Ascending aorta (tissue), 2 donors: ENCODE measurements at regions not wholly inside any gene's neighbourhood (a gene's known extent, or its start where the extent isn't known, plus 50 kb on each side); places are given as distances from the start of the nearest gene placed in this dataset.

Experiments
- DNase-seq, 2 donors: peaks; one replicate each; pipeline ENCODE4 v3.0.0-alpha.2; 2019; ENCODE audit warnings: low spot score in 2 of 2
- H3K27ac ChIP-seq, 2 donors: fragments of 200-600 bp; sonication (generic); one replicate each; pipeline ENCODE4 v1.5.1; 2016 to 2017; ENCODE audit warnings: mild to moderate bottlenecking in 1 of 2
- H3K27me3 ChIP-seq: fragments of 200-600 bp; sonication (generic); one replicate; pipeline ENCODE4 v1.5.1; 2017
- H3K36me3 ChIP-seq, 2 donors: fragments of 200-600 bp; sonication (generic); one replicate each; pipeline ENCODE4 v1.5.1; 2016
- H3K4me1 ChIP-seq, 2 donors: fragments of 200-600 bp; sonication (generic); one replicate each; pipeline ENCODE4 v1.5.1; 2016 to 2017; ENCODE audit warnings: mild to moderate bottlenecking in 1 of 2
- H3K4me3 ChIP-seq, 2 donors: fragments of 200-600 bp; sonication (generic); one replicate each; pipeline ENCODE4 v1.5.1; 2016 to 2017; ENCODE audit warnings: mild to moderate bottlenecking in 1 of 2
- H3K9me3 ChIP-seq, 2 donors: fragments of 200-600 bp; sonication (generic); one replicate each; pipeline ENCODE4 v1.5.1; 2016
- CTCF ChIP-seq, 3 experiments: fragments of 200-600 bp in 2 of 3; fragments of 450-650 bp in 1 of 3; sonication (generic) in 2 of 3; IDR thresholded peaks; one replicate each; pipeline ENCODE4 v1.5.1; 2016 to 2019; ENCODE audit warnings: antibody characterized with exemption in 3 of 3, mild to moderate bottlenecking in 1 of 3, moderate library complexity in 1 of 3
- intact Hi-C: fragments of 100-400 bp; cut with DNase I; formaldehyde crosslinking; loops from one replicate; pipeline ENCODE4 v1.15.1; 2023

- no peak overlapping the region for H3K4me3 ChIP-seq
- no peak for DNase-seq
- H3K4me1 ChIP-seq = no peaks in the 10 kb centered on the region
- H3K9me3 ChIP-seq = no peaks in the 10 kb centered on the region
- H3K27ac ChIP-seq = no peak overlapping the region
- intact Hi-C loops = no loop called here
- no peaks in the 10 kb centered on the region for H3K27me3 ChIP-seq
- TF ChIP-seq CTCF (IDR thresholded peaks at IDR 0.05) = no peak
- H3K36me3 ChIP-seq = no peaks in the 10 kb centered on the region
These were observed 146.8 kb downstream of the SOX9 start for GRCh38 chr17:72267601-72268000.

- intact Hi-C loops = no loop called here
- TF ChIP-seq CTCF (IDR thresholded peaks at IDR 0.05) = no peak
- no peaks in the 10 kb centered on the region for H3K9me3 ChIP-seq
- no peaks in the 10 kb centered on the region for H3K36me3 ChIP-seq
- no peak for DNase-seq
- no peaks in the 10 kb centered on the region for H3K27me3 ChIP-seq
- no peaks in the 10 kb centered on the region for H3K4me1 ChIP-seq
- H3K4me3 ChIP-seq = no peak overlapping the region
- no peak overlapping the region for H3K27ac ChIP-seq
These were observed 147.6 kb downstream of the SOX9 start for GRCh38 chr17:72268431-72268830.

GRCh38 chr17:72270273-72270924 lies 149.6 kb downstream of the SOX9 start:
- intact Hi-C loops = no loop called here
- TF ChIP-seq CTCF (IDR thresholded peaks at IDR 0.05) = no peak
- H3K27ac ChIP-seq = no peak overlapping the region

GRCh38 chr17:72271603-72272002 lies 150.8 kb downstream of the SOX9 start:
- Histone ChIP-seq H3K4me1 (no peaks in the 10 kb centered on the region), H3K9me3 (no peaks in the 10 kb centered on the region), H3K27ac (no peak overlapping the region), H3K36me3 (no peaks in the 10 kb centered on the region), H3K4me3 (no peak overlapping the region), H3K27me3 (no peaks in the 10 kb centered on the region)
- no peak for TF ChIP-seq CTCF (IDR thresholded peaks at IDR 0.05)
- no peak for DNase-seq
- intact Hi-C loops = no loop called here

More at GRCh38 chr17:72270273-72270924, 149.6 kb downstream of the SOX9 start:
- peak in 1 of 2 donors; percentile 69 for DNase-seq
- H3K36me3 ChIP-seq = no peaks in the 10 kb centered on the region
- H3K4me3 ChIP-seq = no peak overlapping the region
- no peaks in the 10 kb centered on the region for H3K4me1 ChIP-seq
- H3K9me3 ChIP-seq = no peaks in the 10 kb centered on the region
- H3K27me3 ChIP-seq = no peaks in the 10 kb centered on the region

GRCh38 chr17:72273289-72274056 lies 152.7 kb downstream of the SOX9 start:
- Histone ChIP-seq H3K36me3 (no peaks in the 10 kb centered on the region), H3K27me3 (no peaks in the 10 kb centered on the region), H3K4me3 (no peak overlapping the region), H3K4me1 (no peaks in the 10 kb centered on the region), H3K27ac (no peak overlapping the region), H3K9me3 (no peaks in the 10 kb centered on the region)
- no peak for DNase-seq
- intact Hi-C loops = no loop called here
- no peak for TF ChIP-seq CTCF (IDR thresholded peaks at IDR 0.05)
